Right lobe of liver (tissue), 4 donors: ENCODE measurements at regions not wholly inside any gene's neighbourhood (a gene's known extent, or its start where the extent isn't known, plus 50 kb on each side); places are given as distances from the start of the nearest gene placed in this dataset.

Source experiments
- CTCF ChIP-seq, 4 donors: fragments of 200-600 bp in 3 of 4; fragments of 450-650 bp in 1 of 4; IDR thresholded peaks; one replicate each; pipeline versions ENCODE4 v1.5.1 to v1.8.0; 2016 to 2022; ENCODE audit warnings: antibody characterized with exemption in 4 of 4, mild to moderate bottlenecking in 2 of 4
- POLR2A ChIP-seq: fragments of 450-650 bp; IDR thresholded peaks from one replicate; pipeline ENCODE4 v1.6.1; 2017; ENCODE audit warnings: antibody characterized with exemption, mild to moderate bottlenecking
- donor health status: DM: no; HTN: no; CAD: no.
- donor health status: DM: no; HTN: no; CAD: no.
- donor health status: DM: no; HTN: yes; CAD: no.

GRCh38 chr10:8424555-8425211 lies 370.2 kb downstream of the GATA3 start:
- TF ChIP-seq CTCF (IDR thresholded peaks at IDR 0.05) (no peak), POLR2A (no peak)
